Fibroblast of lung (primary cell): ENCODE measurements at regions not wholly inside any gene's neighbourhood (a gene's known extent, or its start where the extent isn't known, plus 50 kb on each side); places are given as distances from the start of the nearest gene placed in this dataset.

Experiments
- DNase-seq, 2 donors: peaks; one replicate each; pipeline versions ENCODE4 v3.0.0 to v3.0.0-alpha.2; 2010; ENCODE audit warnings: low read depth in 2 of 2
- H2AFZ ChIP-seq: 2 replicates; pipeline ENCODE4 v1.5.1; 2012; ENCODE audit warnings: low read length, control low read depth, inconsistent platforms
- H3K27ac ChIP-seq: 2 replicates; pipeline ENCODE4 v1.5.1; 2011; ENCODE audit warnings: low read length, control low read depth; ENCODE audit not compliant: insufficient read depth
- H3K27me3 ChIP-seq: 2 replicates; pipeline ENCODE4 v1.5.1; 2011; ENCODE audit warnings: mild to moderate bottlenecking, low read length; ENCODE audit not compliant: control insufficient read depth, insufficient read depth
- H3K36me3 ChIP-seq: 2 replicates; pipeline ENCODE4 v1.5.1; 2011; ENCODE audit warnings: low read length; ENCODE audit not compliant: control insufficient read depth, insufficient read depth
- H3K4me1 ChIP-seq: 2 replicates; pipeline ENCODE4 v1.5.1; 2011; ENCODE audit warnings: low read length; ENCODE audit not compliant: control insufficient read depth, insufficient read depth; ENCODE audit errors: extremely low read depth
- H3K4me2 ChIP-seq: 2 replicates; pipeline ENCODE4 v1.5.1; 2011; ENCODE audit warnings: low read length, control low read depth; ENCODE audit not compliant: insufficient read depth; ENCODE audit errors: extremely low read depth
- H3K4me3 ChIP-seq, 4 experiments: fragments of 200-600 bp in 1 of 4; sonication (generic) in 1 of 4; replicated peaks in 1 of 4; 2 replicates each; pipeline ENCODE4 v1.5.1; 2011 to 2016; ENCODE audit warnings: low read length in 4 of 4, low read depth in 3 of 4, mild to moderate bottlenecking in 3 of 4, control low read depth in 2 of 4, inconsistent platforms in 1 of 4, mixed read lengths in 1 of 4; ENCODE audit not compliant: insufficient read depth in 1 of 4; ENCODE audit errors: control extremely low read depth in 1 of 4
- H3K79me2 ChIP-seq: 2 replicates; pipeline ENCODE4 v1.5.1; 2012; ENCODE audit warnings: mild to moderate bottlenecking, low read length, inconsistent platforms; ENCODE audit not compliant: control insufficient read depth, insufficient read depth
- H3K9ac ChIP-seq: 2 replicates; pipeline ENCODE4 v1.5.1; 2011; ENCODE audit warnings: mild to moderate bottlenecking, low read length, control low read depth; ENCODE audit not compliant: insufficient read depth
- H3K9me3 ChIP-seq: 2 replicates; pipeline ENCODE4 v1.5.1; 2012; ENCODE audit warnings: low read depth, low read length; ENCODE audit not compliant: control insufficient read depth, insufficient read depth
- H4K20me1 ChIP-seq: 2 replicates; pipeline ENCODE4 v1.5.1; 2011; ENCODE audit warnings: low read length; ENCODE audit not compliant: control insufficient read depth, insufficient read depth; ENCODE audit errors: extremely low read depth
- CTCF ChIP-seq, 2 donors: IDR thresholded peaks in 1 of 2; conservative IDR thresholded peaks in 1 of 2; 1 replicate in 1 of 2; 2 replicates in 1 of 2; pipeline ENCODE4 v1.5.1; 2011 to 2012; ENCODE audit warnings: low read length in 2 of 2, control low read depth in 1 of 2, inconsistent platforms in 1 of 2, low read depth in 1 of 2, mild to moderate bottlenecking in 1 of 2
- EZH2 ChIP-seq: IDR thresholded peaks from 2 replicates; pipeline ENCODE4 v1.5.1; 2012; ENCODE audit warnings: low read length, control low read depth, mild to moderate bottlenecking; ENCODE audit errors: missing control alignments

- no peaks in the 10 kb centered on the region for H3K27me3 ChIP-seq
These were observed 189.0 kb upstream of the HCCS start for GRCh38 chrX:10922159-10922558.

GRCh38 chrX:10922835-10923234, 188.3 kb upstream of the HCCS start:
- DNase-seq: no peak
- H3K79me2 ChIP-seq: no peaks in the 10 kb centered on the region
- H3K9me3 ChIP-seq: no peaks in the 10 kb centered on the region
- H3K9ac ChIP-seq: no peak overlapping the region
- H3K4me3 ChIP-seq: no peak overlapping the region
- H3K27me3 ChIP-seq: no peaks in the 10 kb centered on the region
- H3K27ac ChIP-seq: no peak overlapping the region
- no peak for TF ChIP-seq CTCF (conservative IDR thresholded peaks at IDR 0.05 in 1 of 2, IDR thresholded peaks at IDR 0.05 in 1 of 2; ENCODE audit: low read depth in 1 of 2, low read length in 2 of 2)
- no peak for TF ChIP-seq EZH2
- no peaks in the 10 kb centered on the region for H4K20me1 ChIP-seq
- H3K36me3 ChIP-seq: no peaks in the 10 kb centered on the region
- H3K4me1 ChIP-seq: peaks cover 7% of the 10 kb centered on the region
- H3K4me2 ChIP-seq: no peak overlapping the region
- no peak overlapping the region for H2AFZ ChIP-seq

More at GRCh38 chrX:10922159-10922558, 189.0 kb upstream of the HCCS start:
- H3K36me3 ChIP-seq: no peaks in the 10 kb centered on the region
- H3K4me3 ChIP-seq: no peak overlapping the region
- peaks cover 7% of the 10 kb centered on the region for H3K4me1 ChIP-seq
- no peaks in the 10 kb centered on the region for H3K79me2 ChIP-seq
- no peak overlapping the region for H3K4me2 ChIP-seq
- H3K9me3 ChIP-seq: no peaks in the 10 kb centered on the region
- H2AFZ ChIP-seq: no peak overlapping the region
- no peak overlapping the region for H3K9ac ChIP-seq
- TF ChIP-seq CTCF (conservative IDR thresholded peaks at IDR 0.05 in 1 of 2, IDR thresholded peaks at IDR 0.05 in 1 of 2; ENCODE audit: low read depth in 1 of 2, low read length in 2 of 2) (no peak), EZH2 (no peak)
- no peak overlapping the region for H3K27ac ChIP-seq
- DNase-seq: peak; percentile 81 to 86
- H4K20me1 ChIP-seq: no peaks in the 10 kb centered on the region

DNA sequence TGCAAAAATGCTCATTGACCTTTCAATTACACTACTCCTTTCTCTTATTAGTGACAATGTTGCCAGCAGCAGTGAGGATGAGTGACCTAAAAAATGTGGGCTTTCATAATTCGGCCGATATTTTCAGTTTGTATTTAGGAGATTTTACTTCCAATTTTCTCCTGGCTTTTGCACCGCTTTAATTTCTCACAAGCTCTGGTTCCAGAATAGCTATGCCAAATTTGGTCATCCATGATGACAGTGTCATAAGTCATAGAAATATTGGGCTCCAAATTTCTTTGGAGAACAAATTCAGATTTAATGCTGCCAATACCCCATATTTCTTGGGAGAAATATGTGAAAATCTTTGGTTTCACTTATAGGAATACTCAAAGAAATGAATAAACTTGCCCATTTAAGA, 187.7 kb upstream of the HCCS start:
- no peak overlapping the region for H3K27ac ChIP-seq
- no peaks in the 10 kb centered on the region for H3K27me3 ChIP-seq
- no peaks in the 10 kb centered on the region for H3K36me3 ChIP-seq
- H3K4me1 ChIP-seq: peaks cover 7% of the 10 kb centered on the region
- no peak overlapping the region for H3K4me2 ChIP-seq
- no peak overlapping the region for H2AFZ ChIP-seq
- no peaks in the 10 kb centered on the region for H3K79me2 ChIP-seq
- DNase-seq: no peak
- TF ChIP-seq CTCF (conservative IDR thresholded peaks at IDR 0.05 in 1 of 2, IDR thresholded peaks at IDR 0.05 in 1 of 2; ENCODE audit: low read depth in 1 of 2, low read length in 2 of 2): no peak
- no peak for TF ChIP-seq EZH2
- no peak overlapping the region for H3K4me3 ChIP-seq
- H3K9me3 ChIP-seq: no peaks in the 10 kb centered on the region
- H3K9ac ChIP-seq: no peak overlapping the region
- H4K20me1 ChIP-seq: no peaks in the 10 kb centered on the region
